H9 (cell line): ENCODE measurements at regions not wholly inside any gene's neighbourhood (a gene's known extent, or its start where the extent isn't known, plus 50 kb on each side); places are given as distances from the start of the nearest gene placed in this dataset.

Experiments
- DNase-seq: peaks from one replicate; pipeline ENCODE4 v3.0.0-alpha.2; 2017
- H2AFZ ChIP-seq: one replicate; pipeline ENCODE4 v1.6.1; 2013; ENCODE audit warnings: mild to moderate bottlenecking, low read length, control low read depth, moderate library complexity
- H2AK5ac ChIP-seq: 2 replicates; pipeline ENCODE4 v1.6.1; 2013; ENCODE audit warnings: low read length, control low read depth, mixed read lengths; ENCODE audit not compliant: insufficient read length
- H2BK120ac ChIP-seq: one replicate; pipeline ENCODE4 v1.6.1; 2013; ENCODE audit warnings: low read depth, mild to moderate bottlenecking, low read length, control low read depth, inconsistent platforms; ENCODE audit not compliant: poor library complexity, severe bottlenecking
- H2BK12ac ChIP-seq: 2 replicates; pipeline ENCODE4 v1.6.1; 2013; ENCODE audit warnings: low read length, control low read depth, mixed read lengths, low read depth; ENCODE audit not compliant: insufficient read length
- H2BK15ac ChIP-seq: 2 replicates; pipeline ENCODE4 v1.6.1; 2013; ENCODE audit warnings: low read depth, low read length, control low read depth
- H2BK20ac ChIP-seq: one replicate; pipeline ENCODE4 v1.6.1; 2013; ENCODE audit warnings: low read depth, mild to moderate bottlenecking, low read length, control low read depth, inconsistent platforms; ENCODE audit not compliant: poor library complexity, severe bottlenecking
- H2BK5ac ChIP-seq: 2 replicates; pipeline ENCODE4 v1.6.1; 2013; ENCODE audit warnings: low read length, control low read depth, mixed read lengths; ENCODE audit not compliant: insufficient read length
- H3K14ac ChIP-seq: 2 replicates; pipeline ENCODE4 v1.6.1; 2013; ENCODE audit warnings: low read length, control low read depth; ENCODE audit not compliant: insufficient read depth
- H3K18ac ChIP-seq: 2 replicates; pipeline ENCODE4 v1.6.1; 2013; ENCODE audit warnings: low read depth, mild to moderate bottlenecking, mixed read lengths, low read length, control low read depth; ENCODE audit not compliant: insufficient read length
- H3K23ac ChIP-seq: 2 replicates; pipeline ENCODE4 v1.6.1; 2013; ENCODE audit warnings: low read length, control low read depth, mixed read lengths, low read depth; ENCODE audit not compliant: insufficient read length
- H3K23me2 ChIP-seq: 2 replicates; pipeline ENCODE4 v1.6.1; 2013; ENCODE audit warnings: low read depth, mild to moderate bottlenecking, mixed read lengths, low read length, control low read depth; ENCODE audit not compliant: insufficient read length, poor library complexity, severe bottlenecking
- H3K27ac ChIP-seq: 2 replicates; pipeline ENCODE4 v1.5.1; 2013; ENCODE audit warnings: low read length, control low read depth, mixed read lengths, low read depth; ENCODE audit not compliant: insufficient read length
- H3K27me3 ChIP-seq: 2 replicates; pipeline ENCODE4 v1.6.1; 2013; ENCODE audit warnings: low read length, control low read depth, inconsistent platforms; ENCODE audit not compliant: insufficient read depth
- H3K4ac ChIP-seq: 2 replicates; pipeline ENCODE4 v1.6.1; 2013; ENCODE audit warnings: low read depth, mild to moderate bottlenecking, control low read depth, inconsistent platforms, low read length, moderate library complexity
- H3K4me1 ChIP-seq: 2 replicates; pipeline ENCODE4 v1.6.1; 2013; ENCODE audit warnings: low read length, control low read depth, inconsistent platforms; ENCODE audit not compliant: insufficient read depth
- H3K4me2 ChIP-seq: 2 replicates; pipeline ENCODE4 v1.6.1; 2013; ENCODE audit warnings: low read length, control low read depth, mixed read lengths; ENCODE audit not compliant: insufficient read length, insufficient read depth
- H3K56ac ChIP-seq: 2 replicates; pipeline ENCODE4 v1.6.1; 2013; ENCODE audit warnings: low read depth, mild to moderate bottlenecking, mixed read lengths, low read length, control low read depth; ENCODE audit not compliant: insufficient read length
- H3K79me1 ChIP-seq: 2 replicates; pipeline ENCODE4 v1.6.1; 2013; ENCODE audit warnings: low read depth, mild to moderate bottlenecking, moderate library complexity, low read length, control low read depth, inconsistent platforms; ENCODE audit not compliant: insufficient read depth, poor library complexity, severe bottlenecking
- H3K79me2 ChIP-seq: 2 replicates; pipeline ENCODE4 v1.6.1; 2013; ENCODE audit warnings: low read length, control low read depth, inconsistent platforms; ENCODE audit not compliant: insufficient read depth
- H3K9ac ChIP-seq: 2 replicates; pipeline ENCODE4 v1.6.1; 2013; ENCODE audit warnings: low read length, control low read depth, mixed read lengths; ENCODE audit not compliant: insufficient read length; ENCODE audit errors: extremely low read depth
- H3K9me3 ChIP-seq: one replicate; pipeline ENCODE4 v1.6.1; 2013; ENCODE audit warnings: low read depth, low read length, inconsistent platforms; ENCODE audit not compliant: control insufficient read depth
- H3T11ph ChIP-seq: one replicate; pipeline ENCODE4 v1.6.1; 2013; ENCODE audit warnings: mild to moderate bottlenecking, low read length, control low read depth, inconsistent platforms
- H4K20me1 ChIP-seq: one replicate; pipeline ENCODE4 v1.6.1; 2013; ENCODE audit not compliant: control insufficient read depth, insufficient read length, insufficient read depth
- H4K5ac ChIP-seq: 2 replicates; pipeline ENCODE4 v1.6.1; 2013; ENCODE audit warnings: low read depth, mild to moderate bottlenecking, mixed read lengths, low read length, control low read depth; ENCODE audit not compliant: insufficient read length
- H4K8ac ChIP-seq: replicated peaks from 2 replicates; pipeline ENCODE4 v1.6.1; 2013; ENCODE audit warnings: low read length, control low read depth, mixed read lengths, low read depth; ENCODE audit not compliant: insufficient read length
- H4K91ac ChIP-seq: 2 replicates; pipeline ENCODE4 v1.6.1; 2013; ENCODE audit warnings: low read depth, mild to moderate bottlenecking, moderate library complexity, mixed read lengths, low read length, control low read depth; ENCODE audit not compliant: insufficient read length
- H3K27ac Mint-ChIP-seq, 3 experiments: 2 replicates in 2 of 3; 3 replicates in 1 of 3; pipeline ENCODE4 v1.8.0; 2020 to 2021; ENCODE audit warnings: mixed read lengths in 3 of 3, mild to moderate bottlenecking in 1 of 3, moderate library complexity in 1 of 3
- H3K27me3 Mint-ChIP-seq: 2 replicates; pipeline ENCODE4 v1.8.0; 2021; ENCODE audit warnings: low read depth, mild to moderate bottlenecking, moderate library complexity, mixed read lengths
- H3K36me3 Mint-ChIP-seq, 3 experiments: 2 replicates in 2 of 3; 3 replicates in 1 of 3; pipeline ENCODE4 v1.8.0; 2020 to 2021; ENCODE audit warnings: low read depth in 3 of 3, mixed read lengths in 3 of 3; ENCODE audit not compliant: insufficient read depth in 1 of 3
- H3K4me1 Mint-ChIP-seq, 2 experiments: 2 replicates each; pipeline ENCODE4 v1.8.0; 2020; ENCODE audit warnings: mixed read lengths in 2 of 2
- H3K4me3 Mint-ChIP-seq, 2 experiments: 2 replicates in 1 of 2; 3 replicates in 1 of 2; pipeline ENCODE4 v1.8.0; 2020 to 2021; ENCODE audit warnings: mild to moderate bottlenecking in 2 of 2, mixed read lengths in 2 of 2, moderate library complexity in 1 of 2
- H3K9me3 Mint-ChIP-seq, 2 experiments: 2 replicates in 1 of 2; 3 replicates in 1 of 2; pipeline ENCODE4 v1.8.0; 2020; ENCODE audit warnings: mild to moderate bottlenecking in 2 of 2, mixed read lengths in 2 of 2, moderate library complexity in 1 of 2
- CTCF ChIP-seq: fragments of 200-600 bp; sonication (generic); conservative IDR thresholded peaks from 3 replicates; pipeline ENCODE4 v1.8.0; 2021; ENCODE audit warnings: antibody characterized with exemption, mild to moderate bottlenecking
- WGBS: extraction: QIAGEN DNeasy Blood & Tissue Kit; methylation state at CpG from one replicate; pipeline ENCODE4 v1.1.7; 2013; ENCODE audit warnings: missing lambda C conversion rate, low lambda C conversion rate, mixed read lengths; ENCODE audit not compliant: insufficient read length; ENCODE audit errors: extremely low coverage; 5-methylcytosine and 5-hydroxymethylcytosine counted together

DNA sequence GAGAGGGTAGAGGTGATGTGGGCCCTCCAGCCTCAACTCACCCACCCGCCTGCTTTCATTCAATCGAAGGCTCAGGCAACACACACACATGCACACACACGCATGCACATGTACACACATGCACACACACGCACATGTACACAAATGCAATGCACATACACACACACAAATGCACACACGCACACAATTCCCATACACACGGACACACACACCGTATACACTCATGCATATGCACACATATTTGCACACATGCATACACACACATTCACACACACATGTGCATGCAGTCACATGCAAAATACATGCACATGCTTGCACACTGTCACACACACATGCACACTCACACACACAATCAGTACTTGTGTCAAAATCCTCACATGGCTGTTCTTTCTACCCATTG, 55.9 kb upstream of the SPACA7 start:
- Histone ChIP-seq H3K18ac (no peak overlapping the region), H2BK20ac (no peak overlapping the region), H4K91ac (no peak overlapping the region), H3K27ac (no peak overlapping the region), H4K20me1 (no peaks in the 10 kb centered on the region), H3T11ph (no peak overlapping the region), H3K79me1 (no peaks in the 10 kb centered on the region), H3K79me2 (no peaks in the 10 kb centered on the region), H3K4ac (no peak overlapping the region), H2AK5ac (no peak overlapping the region), H4K5ac (peak overlapping the region; percentile 6), H2BK5ac (no peak overlapping the region), H4K8ac (no peak overlapping the region), H3K27me3 (no peaks in the 10 kb centered on the region), H3K23me2 (no peaks in the 10 kb centered on the region), H2AFZ (no peak overlapping the region), H2BK12ac (no peak overlapping the region), H3K9me3 (no peaks in the 10 kb centered on the region), H3K23ac (no peak overlapping the region), H3K4me1 (no peaks in the 10 kb centered on the region), H3K4me2 (no peak overlapping the region), H2BK120ac (no peak overlapping the region), H2BK15ac (no peak overlapping the region), H3K56ac (no peak overlapping the region), H3K14ac (no peak overlapping the region), H3K9ac (no peak overlapping the region)
- no CpG with 5 or more reads among the region's 7 CpGs for WGBS
- DNase-seq: no peak
- Mint-ChIP-seq H3K36me3 (no peaks in the 10 kb centered on the region), H3K9me3 (peaks cover 16 to 19% of the 10 kb centered on the region in 2 experiments; a peak in 4 of 5 replicates), H3K27me3 (peaks cover 54% of the 10 kb centered on the region), H3K4me1 (peaks cover 4 to 11% of the 10 kb centered on the region in 2 experiments), H3K27ac (no peak overlapping the region), H3K4me3 (no peak overlapping the region)
- TF ChIP-seq CTCF: no peak
